ENCODE measurements at regions not wholly inside any gene's neighbourhood (a gene's known extent, or its start where the extent isn't known, plus 50 kb on each side); places are given as distances from the start of the nearest gene placed in this dataset.

GRCh38 chr9:121599872-121600585 is 51.4 kb upstream of the DAB2IP start:
- no peak for TF ChIP-seq CEBPB (IDR thresholded peaks at IDR 0.05)

- TF ChIP-seq TCF12 (IDR thresholded peaks at IDR 0.05; ENCODE audit: low read depth) (no peak), CREB1 (IDR thresholded peaks at IDR 0.05; ENCODE audit: low read depth) (no peak), FOXM1 (IDR thresholded peaks at IDR 0.05; ENCODE audit: borderline replicate concordance, low read depth) (no peak)
Measured at GRCh38 chr9:121601194-121601593, 50.2 kb upstream of the DAB2IP start.
